ENCODE measurements at regions not wholly inside any gene's neighbourhood (a gene's known extent, or its start where the extent isn't known, plus 50 kb on each side); places are given as distances from the start of the nearest gene placed in this dataset.

DNA sequence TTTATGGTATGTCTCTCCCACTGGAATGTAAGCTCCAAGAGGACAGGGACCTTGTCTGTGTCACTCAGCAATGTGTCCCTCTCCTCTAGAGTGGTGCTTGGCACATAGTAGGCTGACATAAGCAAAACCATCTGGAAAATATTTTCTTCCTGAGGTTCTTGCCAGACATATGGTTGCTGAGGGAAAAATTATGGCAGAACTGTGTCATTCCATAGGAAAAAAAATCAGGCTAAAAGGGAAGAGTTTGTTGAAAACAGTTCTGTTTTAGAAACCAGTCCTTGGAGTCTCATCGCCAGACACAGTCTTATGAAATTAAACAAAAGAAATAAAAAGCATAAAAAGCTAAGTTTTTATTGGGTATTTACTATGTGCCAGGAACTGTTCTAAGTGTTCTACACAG, 60.9 kb downstream of the RTL9 start:
- intact Hi-C loops (cut with DNase I): no loop called here
- no peak for DNase-seq

DNA sequence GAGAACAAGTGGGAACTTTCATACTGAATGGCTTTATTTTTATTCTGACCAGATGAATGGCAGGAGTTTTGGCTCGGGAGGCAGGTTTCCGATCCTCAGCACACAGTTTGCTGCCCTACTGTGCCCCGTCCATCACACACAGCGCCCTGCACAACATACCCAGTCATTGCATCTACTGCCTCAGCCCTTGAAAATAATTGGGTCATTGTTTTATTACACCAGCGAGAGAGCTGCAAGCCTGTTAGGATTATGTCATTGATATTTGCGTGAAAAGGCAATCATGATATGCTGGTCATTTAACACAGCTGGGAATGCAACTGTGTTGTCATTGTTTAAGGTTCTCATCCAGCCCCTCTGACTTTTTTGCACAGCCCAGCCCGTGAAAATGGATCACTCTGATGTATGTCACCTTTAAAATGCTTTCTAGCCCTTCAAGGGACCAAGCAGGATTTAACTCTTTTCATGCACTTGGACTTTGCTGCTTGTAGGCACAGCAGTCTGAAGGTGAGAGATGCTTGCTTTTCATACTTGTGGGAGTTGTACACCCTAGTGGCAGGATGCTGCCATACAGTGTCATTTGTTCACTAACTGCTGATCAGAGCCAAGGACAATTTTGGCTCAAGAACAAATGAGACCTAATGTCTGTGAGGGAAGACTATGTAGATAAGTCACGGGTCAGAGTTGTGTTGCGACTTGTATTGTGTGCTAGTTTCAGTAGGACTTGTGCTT, 62.3 kb downstream of the RTL9 start:
- no peaks in the 10 kb centered on the region for H3K9me3 ChIP-seq
- DNase-seq: no peak
- intact Hi-C loops (cut with DNase I): no loop called here
- no peaks in the 10 kb centered on the region for H3K27me3 ChIP-seq (ENCODE audit: low read depth)
- H3K36me3 ChIP-seq: no peaks in the 10 kb centered on the region
- ATAC-seq: no peak
- no peak for TF ChIP-seq CTCF (IDR thresholded peaks at IDR 0.05)
- H3K4me3 ChIP-seq: no peak overlapping the region
- no peak overlapping the region for H3K27ac ChIP-seq
- peaks cover 6% of the 10 kb centered on the region for H3K4me1 ChIP-seq

More for the DNA sequence above, 60.9 kb downstream of the RTL9 start:
- Histone ChIP-seq H3K4me1 (peaks cover 6% of the 10 kb centered on the region), H3K9me3 (no peaks in the 10 kb centered on the region), H3K27ac (no peak overlapping the region), H3K27me3 (ENCODE audit: low read depth) (no peaks in the 10 kb centered on the region), H3K36me3 (no peaks in the 10 kb centered on the region), H3K4me3 (no peak overlapping the region)
- TF ChIP-seq CTCF (IDR thresholded peaks at IDR 0.05): no peak
- ATAC-seq: no peak

DNA sequence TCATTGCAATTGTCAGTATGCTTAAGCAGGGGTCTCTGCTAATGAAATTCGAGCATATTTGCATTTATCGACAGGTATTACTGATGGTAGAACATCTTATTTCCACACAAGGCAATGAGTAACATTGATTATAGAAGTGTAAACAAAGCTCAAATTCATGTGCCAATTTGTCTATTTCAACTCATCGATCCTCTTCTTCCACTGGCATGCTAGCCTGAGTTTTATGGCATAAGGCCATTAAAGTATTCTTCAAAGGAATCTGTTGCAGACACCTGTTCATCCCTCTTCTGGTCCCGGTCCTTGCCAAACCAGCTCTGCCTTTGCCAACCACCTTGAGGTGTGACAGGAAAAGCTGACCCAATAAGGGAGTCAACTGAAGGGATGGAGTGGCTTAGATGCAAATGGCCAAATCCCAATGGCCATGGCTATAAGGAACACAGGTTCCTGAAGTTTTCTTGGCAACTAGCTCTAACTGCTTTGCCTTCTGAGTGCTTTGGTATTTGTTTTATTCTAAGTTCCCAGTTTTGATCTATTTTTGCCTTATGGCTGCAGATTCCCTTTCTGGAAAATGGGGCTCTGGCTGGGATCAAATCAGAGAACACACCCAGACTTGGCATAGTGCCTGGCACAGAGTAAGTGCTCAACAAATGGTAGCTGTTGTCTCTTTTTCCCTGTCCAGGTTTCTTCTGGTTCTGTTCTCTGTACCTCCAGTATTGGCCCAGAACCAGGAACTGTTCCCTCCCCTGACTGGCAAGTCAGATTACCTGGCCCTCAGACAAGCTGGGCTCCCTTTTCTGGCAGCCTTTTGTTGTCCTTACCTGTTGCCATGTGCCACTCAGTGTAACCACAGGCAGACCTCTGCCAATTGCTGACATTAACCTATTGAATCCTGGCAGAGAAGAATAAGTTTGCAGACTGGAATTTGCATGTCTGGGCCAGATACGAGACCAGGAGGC, 63.1 kb downstream of the RTL9 start:
- Histone ChIP-seq H3K9me3 (no peaks in the 10 kb centered on the region), H3K36me3 (no peaks in the 10 kb centered on the region), H3K27me3 (ENCODE audit: low read depth) (no peaks in the 10 kb centered on the region), H3K27ac (no peak overlapping the region), H3K4me3 (no peak overlapping the region), H3K4me1 (peaks cover 6% of the 10 kb centered on the region)
- peak; percentile 47 for DNase-seq
- intact Hi-C loops (cut with DNase I): no loop called here
- ATAC-seq: peak; percentile 60 to 73
- no peak for TF ChIP-seq CTCF (IDR thresholded peaks at IDR 0.05)

DNA sequence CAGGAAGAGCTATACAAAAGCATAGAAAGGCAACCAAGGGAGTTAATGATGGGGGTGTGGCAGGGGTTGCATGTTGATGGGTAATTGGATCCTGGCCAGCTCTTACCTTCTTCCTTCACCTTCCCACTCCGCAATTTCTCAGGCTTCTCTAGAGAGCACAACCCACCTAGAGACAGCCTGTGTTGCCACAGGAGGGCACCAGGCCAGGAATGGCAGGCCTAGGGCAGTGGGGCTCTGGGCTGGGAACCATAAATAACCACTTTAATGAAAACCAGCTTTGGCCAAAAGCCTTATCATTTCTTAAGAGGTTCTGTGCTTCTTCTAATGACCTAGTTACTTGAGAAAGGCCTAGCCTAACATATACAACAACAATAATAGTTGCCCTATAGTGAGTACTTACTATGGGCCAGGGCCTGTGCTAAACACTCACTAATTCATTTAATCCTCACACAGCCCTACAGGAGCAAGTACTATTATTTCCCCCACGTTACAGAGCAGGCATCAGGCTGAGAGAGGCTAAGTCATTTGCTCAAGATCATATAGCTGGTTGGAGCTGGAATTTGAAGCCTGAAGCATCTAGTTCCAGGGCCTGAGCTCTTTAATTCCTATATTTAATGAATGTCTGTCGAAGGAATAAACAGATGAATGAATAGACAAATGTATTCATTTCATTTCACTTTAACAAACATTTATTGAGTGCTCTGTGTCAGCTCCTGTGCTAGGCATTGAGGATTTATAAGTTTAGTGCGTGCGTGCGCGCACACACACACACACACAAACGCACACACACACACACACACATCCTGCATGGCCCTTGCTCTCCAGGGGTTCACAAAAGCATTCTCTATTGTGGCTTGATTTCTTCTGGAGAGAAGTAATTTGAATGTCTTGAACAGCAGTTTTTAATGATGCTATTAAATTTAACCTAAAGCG, 66.8 kb downstream of the RTL9 start:
- ATAC-seq (no peak), DNase-seq (no peak)
- no peaks in the 10 kb centered on the region for H3K27me3 ChIP-seq (ENCODE audit: low read depth)
- intact Hi-C loops (cut with DNase I): no loop called here
- no peak overlapping the region for H3K27ac ChIP-seq
- no peaks in the 10 kb centered on the region for H3K9me3 ChIP-seq
- H3K36me3 ChIP-seq: no peaks in the 10 kb centered on the region
- no peak overlapping the region for H3K4me3 ChIP-seq
- H3K4me1 ChIP-seq: no peaks in the 10 kb centered on the region
- no peak for TF ChIP-seq CTCF (IDR thresholded peaks at IDR 0.05)

DNA sequence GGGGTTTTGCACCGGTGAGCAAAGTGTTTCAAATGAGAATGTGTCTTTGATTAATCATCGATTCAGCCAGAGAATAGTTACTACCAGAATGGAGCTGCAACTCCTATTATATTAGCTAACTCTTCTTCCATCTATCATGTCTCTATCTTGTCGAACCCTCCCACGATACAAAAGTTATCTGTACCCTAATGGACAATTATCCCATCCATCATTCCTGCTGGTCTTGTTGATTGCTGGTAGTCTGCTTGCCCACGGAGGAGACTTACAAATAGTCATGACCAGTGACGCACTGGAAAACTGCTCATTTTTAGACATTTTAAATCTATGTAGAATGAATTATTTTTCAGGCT, 67.5 kb downstream of the RTL9 start:
- Histone ChIP-seq H3K27ac (no peak overlapping the region), H3K9me3 (no peaks in the 10 kb centered on the region), H3K36me3 (no peaks in the 10 kb centered on the region), H3K27me3 (ENCODE audit: low read depth) (no peaks in the 10 kb centered on the region), H3K4me1 (no peaks in the 10 kb centered on the region), H3K4me3 (no peak overlapping the region)
- intact Hi-C loops (cut with DNase I): no loop called here
- ATAC-seq: no peak
- DNase-seq: no peak
- TF ChIP-seq CTCF (IDR thresholded peaks at IDR 0.05): no peak

Measured in lower lobe of right lung (tissue), 2 donors.